HG03521 (cell line): ENCODE measurements at regions not wholly inside any gene's neighbourhood (a gene's known extent, or its start where the extent isn't known, plus 50 kb on each side); places are given as distances from the start of the nearest gene placed in this dataset.
"Not testable (repeated sequence)": the region's sequence is repeated elsewhere in the genome, so short reads cannot be mapped to it uniquely, and the experiment has no call there.

Experiments used
- ATAC-seq: cut with Tn5 transposase; IDR thresholded peaks from one replicate; pipeline ENCODE4 v1.9.1; 2021; ENCODE audit warnings: mild to moderate bottlenecking, moderate library complexity; ENCODE audit not compliant: unreplicated experiment

- ATAC-seq = no peak
Measured at GRCh38 chr6:114862064-114862463, 519.2 kb upstream of the HS3ST5 start.

- ATAC-seq = no peak
Measured at GRCh38 chr6:114844359-114844758, 501.5 kb upstream of the HS3ST5 start.

GRCh38 chr6:114839019-114839418, 496.2 kb upstream of the HS3ST5 start:
- no peak for ATAC-seq

- ATAC-seq = no peak
Measured at GRCh38 chr6:114833211-114833610, 490.4 kb upstream of the HS3ST5 start.

- no peak for ATAC-seq
Measured at GRCh38 chr6:114830515-114830914, 487.7 kb upstream of the HS3ST5 start.

GRCh38 chr6:114827135-114827534, 484.3 kb upstream of the HS3ST5 start:
- ATAC-seq = no peak

GRCh38 chr6:114824409-114824808, 481.6 kb upstream of the HS3ST5 start:
- no peak for ATAC-seq

- no peak for ATAC-seq
Measured at GRCh38 chr6:114816678-114817077, 473.9 kb upstream of the HS3ST5 start.

- no peak for ATAC-seq
Measured at GRCh38 chr6:114810468-114810867, 467.6 kb upstream of the HS3ST5 start.

- ATAC-seq = not testable (repeated sequence)
Measured at GRCh38 chr6:114805426-114805825, 462.6 kb upstream of the HS3ST5 start.

- no peak for ATAC-seq
Measured at GRCh38 chr6:114796576-114796975, 453.8 kb upstream of the HS3ST5 start.

GRCh38 chr6:114793428-114793827, 450.6 kb upstream of the HS3ST5 start:
- no peak for ATAC-seq

GRCh38 chr6:114785235-114786127, 442.7 kb upstream of the HS3ST5 start:
- no peak for ATAC-seq

GRCh38 chr6:114783783-114784182, 441.0 kb upstream of the HS3ST5 start:
- ATAC-seq = no peak

- ATAC-seq = no peak
Measured at GRCh38 chr6:114783083-114783482, 440.3 kb upstream of the HS3ST5 start.

- ATAC-seq = no peak
Measured at GRCh38 chr6:114764866-114765265, 422.0 kb upstream of the HS3ST5 start.

GRCh38 chr6:114762145-114762544, 419.3 kb upstream of the HS3ST5 start:
- no peak for ATAC-seq

- ATAC-seq = no peak
Measured at GRCh38 chr6:114747995-114748625, 405.3 kb upstream of the HS3ST5 start.

- no peak for ATAC-seq
Measured at GRCh38 chr6:114740547-114740946, 397.7 kb upstream of the HS3ST5 start.

GRCh38 chr6:114739656-114740055, 396.8 kb upstream of the HS3ST5 start:
- no peak for ATAC-seq

- ATAC-seq = no peak
Measured at GRCh38 chr6:114735025-114735735, 392.4 kb upstream of the HS3ST5 start.

GRCh38 chr6:114733596-114733995, 390.8 kb upstream of the HS3ST5 start:
- no peak for ATAC-seq
